ENCODE measurements at regions not wholly inside any gene's neighbourhood (a gene's known extent, or its start where the extent isn't known, plus 50 kb on each side); places are given as distances from the start of the nearest gene placed in this dataset.
A peak's percentile ranks its signal among the peaks of the same experiment; 100 is the strongest.

GRCh38 chr4:30946288-30946687 lies 226.1 kb downstream of the PCDH7 start:
- no peak for DNase-seq (ENCODE audit: low read depth)
- H3K4me3 ChIP-seq (ENCODE audit: low read length): no peak overlapping the region
- TF ChIP-seq CTCF (conservative IDR thresholded peaks at IDR 0.05; ENCODE audit: low read depth, low read length): no peak

DNA sequence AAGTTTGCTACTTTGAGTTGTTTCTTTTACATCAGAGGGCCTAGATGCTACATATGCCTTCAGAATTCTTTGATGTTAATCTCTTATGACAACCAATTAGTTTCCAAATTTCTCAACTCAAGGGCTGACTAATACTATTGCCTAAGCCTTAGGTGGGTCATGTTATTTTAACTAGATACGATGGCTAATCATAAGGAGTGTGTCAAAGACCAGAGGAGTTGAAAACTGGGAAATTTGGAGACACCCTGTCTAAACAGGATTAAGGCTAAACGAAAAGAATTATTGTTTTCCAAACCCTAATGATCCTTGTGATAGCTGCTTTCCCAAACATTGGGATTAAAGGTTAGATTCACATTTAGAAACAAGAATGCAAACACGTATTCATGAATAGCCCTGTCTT lies 228.5 kb downstream of the PCDH7 start:
- H3K4me3 ChIP-seq (ENCODE audit: low read length): no peak overlapping the region
- peak; percentile 97 for DNase-seq (ENCODE audit: low read depth)
- TF ChIP-seq CTCF (conservative IDR thresholded peaks at IDR 0.05; ENCODE audit: low read depth, low read length): no peak

DNA sequence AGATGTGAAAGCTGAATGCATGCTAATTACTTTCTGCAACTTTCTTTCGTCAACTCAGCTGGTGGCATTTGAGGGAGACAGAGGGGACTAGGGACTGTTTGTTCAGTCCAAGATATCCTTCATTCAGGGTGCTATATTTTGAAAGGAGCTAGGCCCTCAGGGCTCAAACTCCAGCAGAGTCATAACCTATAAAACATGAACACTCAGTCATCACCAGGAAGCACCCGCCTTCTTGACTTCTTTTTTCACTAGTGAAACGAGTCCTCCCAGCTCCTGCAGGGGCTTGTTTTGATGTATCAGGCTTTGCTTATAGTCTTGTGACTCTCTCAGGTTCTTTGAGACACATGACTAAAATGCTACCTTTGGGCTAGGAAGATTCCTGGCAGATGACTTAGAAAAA lies 230.6 kb downstream of the PCDH7 start:
- TF ChIP-seq CTCF (conservative IDR thresholded peaks at IDR 0.05; ENCODE audit: low read depth, low read length): no peak
- DNase-seq (ENCODE audit: low read depth): no peak
- H3K4me3 ChIP-seq (ENCODE audit: low read length): no peak overlapping the region

DNA sequence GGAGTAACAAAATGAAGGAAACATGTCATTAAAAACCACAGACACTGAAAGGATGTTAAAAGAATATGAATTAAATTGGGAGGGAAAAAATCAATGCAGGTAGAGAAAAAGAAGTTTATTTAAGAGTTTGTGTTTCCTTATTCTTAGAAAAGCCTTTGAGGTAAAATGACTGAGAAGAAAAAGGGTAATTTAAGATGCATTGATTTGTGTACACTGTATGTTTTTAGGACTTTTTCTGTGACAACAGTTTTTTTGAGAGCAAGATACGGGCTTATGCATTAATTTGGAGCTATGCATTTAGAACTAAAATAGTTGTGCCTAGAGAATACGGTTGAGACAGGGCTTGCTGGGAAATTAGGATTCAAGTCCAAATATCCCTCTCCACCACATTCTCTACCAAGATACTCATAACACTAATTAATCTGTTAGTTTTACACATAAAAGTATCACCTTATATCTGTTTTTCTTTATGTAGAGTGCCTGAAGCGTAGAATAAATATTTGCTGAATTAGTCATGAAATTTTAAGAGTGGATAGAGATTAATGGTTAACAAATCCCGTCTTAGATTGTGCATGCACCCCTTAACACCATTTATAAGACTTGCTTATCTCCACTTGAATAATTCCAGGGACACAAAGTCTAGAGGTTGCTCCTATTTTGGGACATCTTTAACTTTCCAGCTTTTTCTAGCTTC lies 232.5 kb downstream of the PCDH7 start:
- no peak overlapping the region for H3K4me3 ChIP-seq (ENCODE audit: low read length)
- DNase-seq (ENCODE audit: low read depth): peak; percentile 69
- TF ChIP-seq CTCF (conservative IDR thresholded peaks at IDR 0.05; ENCODE audit: low read depth, low read length): no peak

- DNase-seq (ENCODE audit: low read depth): no peak
- no peak for TF ChIP-seq CTCF (conservative IDR thresholded peaks at IDR 0.05; ENCODE audit: low read depth, low read length)
- no peak overlapping the region for H3K4me3 ChIP-seq (ENCODE audit: low read length)
Observed at GRCh38 chr4:30953799-30954198, 233.6 kb downstream of the PCDH7 start.

GRCh38 chr4:30956916-30957315 lies 236.7 kb downstream of the PCDH7 start:
- TF ChIP-seq CTCF (conservative IDR thresholded peaks at IDR 0.05; ENCODE audit: low read depth, low read length): no peak
- no peak overlapping the region for H3K4me3 ChIP-seq (ENCODE audit: low read length)

DNA sequence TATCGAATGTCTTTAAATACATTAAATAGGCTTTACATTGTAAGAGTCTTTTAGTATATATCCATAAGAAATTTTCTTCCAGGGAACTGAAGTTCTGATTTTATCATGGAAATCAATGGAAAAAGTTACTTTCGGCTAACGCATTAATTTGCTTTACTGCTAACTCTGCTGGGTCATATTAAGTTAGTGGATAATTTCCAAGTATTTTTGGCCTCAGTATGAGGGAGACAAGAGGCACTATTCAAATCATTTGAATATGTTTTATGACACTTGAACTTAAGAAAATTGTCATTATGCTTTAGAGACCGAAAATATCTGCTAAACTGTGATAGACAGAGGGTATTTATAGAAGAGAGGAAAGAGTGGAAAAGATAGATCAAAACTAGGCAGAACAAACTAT lies 237.5 kb downstream of the PCDH7 start:
- no peak overlapping the region for H3K4me3 ChIP-seq (ENCODE audit: low read length)
- TF ChIP-seq CTCF (conservative IDR thresholded peaks at IDR 0.05; ENCODE audit: low read depth, low read length): no peak
- DNase-seq (ENCODE audit: low read depth): no peak

More at GRCh38 chr4:30956916-30957315, 236.7 kb downstream of the PCDH7 start:
- DNase-seq (ENCODE audit: low read depth): peak; percentile 76

Data from retinal pigment epithelial cell (primary cell).